Endothelial cell of umbilical vein (primary cell): ENCODE measurements at regions not wholly inside any gene's neighbourhood (a gene's known extent, or its start where the extent isn't known, plus 50 kb on each side); places are given as distances from the start of the nearest gene placed in this dataset.

Experiments used
- BruUV-seq: library from RNA; stranded (reverse); fragments of 400-500 nt; replicated peaks from 2 replicates; lab custom pipeline; 2021; lab: Mats Ljungman, UMichigan
- CTCF ChIA-PET: fragments of 300-600, 350-600 bp; sonication (Branson Sonifier 250); formaldehyde crosslinking; loops from one replicate; lab custom pipeline; 2021; ENCODE audit warnings: antibody characterized with exemption, inconsistent platforms; lab: Charles Lee
- POLR2A ChIA-PET: fragments of 300-600, 350-600 bp; sonication (Branson Sonifier 250); formaldehyde crosslinking; loops from one replicate; lab custom pipeline; 2021; ENCODE audit warnings: antibody characterized with exemption, inconsistent platforms; lab: Charles Lee
- DNase-seq: peaks from one replicate; pipeline ENCODE4 v3.0.0-alpha.2; 2011; ENCODE audit warnings: low read depth, low spot score
- FAIRE-seq: peaks from 2 replicates; lab custom pipeline; 2011; peaks lifted over from hg19 to GRCh38; lab: Jason Lieb, UNC
- H2AFZ ChIP-seq: 2 replicates; pipeline ENCODE4 v1.6.0; 2012; ENCODE audit warnings: low read depth, low read length, control low read depth, inconsistent platforms
- H3K27ac ChIP-seq: 2 replicates; pipeline ENCODE4 v1.5.1; 2011; ENCODE audit warnings: low read depth, mild to moderate bottlenecking, control low read depth, low read length, moderate library complexity; ENCODE audit not compliant: insufficient read depth
- H3K27me3 ChIP-seq, 2 experiments: 2 replicates each; pipeline versions ENCODE4 v1.6.0 to v1.6.1; 2011; ENCODE audit warnings: low read length in 2 of 2, mixed read lengths in 1 of 2; ENCODE audit not compliant: control insufficient read depth in 2 of 2, insufficient read depth in 2 of 2
- H3K36me3 ChIP-seq, 2 experiments: 2 replicates in 1 of 2; 3 replicates in 1 of 2; pipeline ENCODE4 v1.5.1; 2011; ENCODE audit warnings: low read length in 2 of 2, mild to moderate bottlenecking in 1 of 2, moderate library complexity in 1 of 2; ENCODE audit not compliant: control insufficient read depth in 2 of 2, insufficient read depth in 2 of 2; ENCODE audit errors: extremely low read depth in 1 of 2
- H3K4me1 ChIP-seq: 3 replicates; pipeline ENCODE4 v1.5.1; 2011; ENCODE audit warnings: mild to moderate bottlenecking, low read length; ENCODE audit not compliant: control insufficient read depth, insufficient read depth; ENCODE audit errors: extremely low read depth
- H3K4me2 ChIP-seq: 2 replicates; pipeline ENCODE4 v1.6.1; 2011; ENCODE audit warnings: low read length, control low read depth, mixed read lengths; ENCODE audit not compliant: insufficient read depth
- H3K4me3 ChIP-seq, 3 experiments: fragments of 200-600 bp in 1 of 3; sonication (generic), shearing (Covaris generic) in 1 of 3; replicated peaks in 1 of 3; 2 replicates each; pipeline ENCODE4 v1.5.1; 2011 to 2016; ENCODE audit warnings: control low read depth in 3 of 3, low read length in 3 of 3, mild to moderate bottlenecking in 2 of 3, inconsistent platforms in 1 of 3, low read depth in 1 of 3, moderate library complexity in 1 of 3; ENCODE audit not compliant: insufficient read depth in 1 of 3
- H3K79me2 ChIP-seq: 2 replicates; pipeline ENCODE4 v1.6.0; 2012; ENCODE audit warnings: low read length, inconsistent platforms; ENCODE audit not compliant: control insufficient read depth, insufficient read depth
- H3K9ac ChIP-seq: replicated peaks from 2 replicates; pipeline ENCODE3; 2011; ENCODE audit warnings: low read length, control low read depth; ENCODE audit not compliant: insufficient read depth; ENCODE audit errors: extremely low read depth
- H3K9me1 ChIP-seq: replicated peaks from 3 replicates; pipeline ENCODE4 v1.6.0; 2011; ENCODE audit warnings: mild to moderate bottlenecking, low read length; ENCODE audit not compliant: control insufficient read depth, insufficient read depth; ENCODE audit errors: extremely low read depth
- H3K9me3 ChIP-seq: replicated peaks from 2 replicates; pipeline ENCODE4 v1.5.1; 2012; ENCODE audit warnings: low read length, inconsistent platforms; ENCODE audit not compliant: control insufficient read depth, insufficient read depth
- H4K20me1 ChIP-seq: replicated peaks from 2 replicates; pipeline ENCODE3; 2011; ENCODE audit warnings: mild to moderate bottlenecking, low read length; ENCODE audit not compliant: control insufficient read depth, insufficient read depth; ENCODE audit errors: extremely low read depth
- CTCF ChIP-seq, 2 donors: IDR thresholded peaks; 1 replicate in 1 of 2; 2 replicates in 1 of 2; pipeline ENCODE4 v1.5.1; 2011; ENCODE audit warnings: low read length in 2 of 2, mild to moderate bottlenecking in 2 of 2, moderate library complexity in 2 of 2, control low read depth in 1 of 2, inconsistent platforms in 1 of 2, low read depth in 1 of 2; ENCODE audit not compliant: insufficient read depth in 1 of 2; ENCODE audit errors: extremely low read depth in 1 of 2
- EZH2 ChIP-seq: IDR thresholded peaks from 2 replicates; pipeline ENCODE4 v1.6.1; 2012; ENCODE audit warnings: borderline replicate concordance, low read depth, mild to moderate bottlenecking, moderate library complexity, low read length, inconsistent platforms; ENCODE audit not compliant: severe bottlenecking
- FOS ChIP-seq: IDR thresholded peaks from 2 replicates; pipeline ENCODE4 v1.6.1; 2011; ENCODE audit warnings: mild to moderate bottlenecking, low read length, moderate library complexity, borderline replicate concordance; ENCODE audit not compliant: insufficient read depth
- GATA2 ChIP-seq: IDR thresholded peaks from 2 replicates; pipeline ENCODE4 v1.7.0; 2011; ENCODE audit warnings: low read depth, mild to moderate bottlenecking, moderate library complexity, mixed read lengths, low read length; ENCODE audit not compliant: insufficient read length, insufficient read depth
- JUN ChIP-seq: IDR thresholded peaks from 2 replicates; pipeline ENCODE4 v1.6.1; 2011; ENCODE audit warnings: borderline replicate concordance, low read depth; ENCODE audit not compliant: insufficient read length, insufficient read depth
- MAX ChIP-seq: IDR thresholded peaks from 2 replicates; pipeline ENCODE4 v1.6.1; 2011; ENCODE audit not compliant: insufficient read depth, insufficient read length
- MYC ChIP-seq: IDR thresholded peaks from one replicate; pipeline ENCODE4 v1.6.1; 2011; ENCODE audit warnings: mild to moderate bottlenecking, low read depth, low read length
- POLR2A ChIP-seq: IDR thresholded peaks from 2 replicates; pipeline ENCODE4 v1.6.1; 2012; ENCODE audit warnings: low read depth, mild to moderate bottlenecking, control low read depth, low read length
- POLR2AphosphoS5 ChIP-seq: IDR thresholded peaks from 2 replicates; pipeline ENCODE4 v1.6.1; 2012; ENCODE audit warnings: low read depth, mild to moderate bottlenecking, control low read depth, low read length, moderate library complexity; ENCODE audit not compliant: insufficient read depth
- dilution Hi-C: fragments of 300-500 bp; cut with MboI; formaldehyde crosslinking; loops from one replicate; pipeline ENCODE4 v1.15.0; 2019; ENCODE audit warnings: low sequenced_read_pairs; ENCODE audit not compliant: extremely low pct_ligation_motif_present
- intact Hi-C: fragments of 100-400 bp; cut with micrococcal nuclease; formaldehyde crosslinking; loops from one replicate; pipeline ENCODE4 v1.10.0; 2022

DNA sequence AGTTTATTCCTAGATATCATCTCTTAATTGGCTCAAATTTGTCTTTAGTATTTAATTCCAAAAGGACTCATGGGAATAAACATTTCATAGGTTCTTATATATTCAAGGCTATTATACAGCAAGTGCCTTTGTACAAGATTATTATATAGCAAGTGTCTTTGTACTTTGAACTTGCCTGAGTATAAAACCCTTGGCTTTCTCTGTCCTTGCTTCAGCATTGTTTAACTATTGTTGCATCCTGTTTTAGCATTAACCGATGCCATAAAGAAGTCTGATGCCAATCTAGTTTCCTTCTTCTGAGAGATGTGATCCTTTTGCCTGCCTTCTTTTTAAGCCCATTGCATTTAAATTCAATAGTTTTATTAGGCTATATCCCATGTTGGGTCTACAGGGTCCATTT is 270.0 kb downstream of the NEBL start:
- no peaks in the 10 kb centered on the region for H3K27me3 ChIP-seq
- intact Hi-C loops (no loop called here), dilution Hi-C loops (no loop called here)
- H3K36me3 ChIP-seq: no peaks in the 10 kb centered on the region
- BruUV-seq: no TSS peak
- H4K20me1 ChIP-seq: no peaks in the 10 kb centered on the region
- H3K9me1 ChIP-seq: no peaks in the 10 kb centered on the region
- H3K9me3 ChIP-seq: peaks cover 2% of the 10 kb centered on the region
- no peak overlapping the region for H3K4me3 ChIP-seq
- POLR2A ChIA-PET: no interaction called here
- DNase-seq: no peak
- no peak overlapping the region for H2AFZ ChIP-seq
- no peak overlapping the region for H3K27ac ChIP-seq
- H3K4me2 ChIP-seq: no peak overlapping the region
- no peak for FAIRE-seq
- CTCF ChIA-PET: no interaction called here
- TF ChIP-seq MAX (no peak), EZH2 (no peak), POLR2AphosphoS5 (no peak), GATA2 (no peak), FOS (no peak), POLR2A (no peak), CTCF (IDR thresholded peaks at IDR 0.05; ENCODE audit: extremely low read depth in 1 of 2, insufficient read depth in 1 of 2, low read depth in 1 of 2, low read length in 2 of 2) (no peak), JUN (no peak), MYC (no peak)
- H3K4me1 ChIP-seq: no peaks in the 10 kb centered on the region
- H3K79me2 ChIP-seq: no peaks in the 10 kb centered on the region
- H3K9ac ChIP-seq: no peak overlapping the region
